K562 (cell line): ENCODE measurements at regions not wholly inside any gene's neighbourhood (a gene's known extent, or its start where the extent isn't known, plus 50 kb on each side); places are given as distances from the start of the nearest gene placed in this dataset.

ENCODE experiments used
- BACH1 ChIP-seq: fragments of 200-800 bp; sonication (Bioruptor generic); IDR thresholded peaks from 2 replicates; pipeline ENCODE4 v1.6.1; 2016; ENCODE audit warnings: missing genetic modification characterization, missing compliant biosample characterization
- CTBP1 ChIP-seq: fragments of 450-650 bp; IDR thresholded peaks from 2 replicates; pipeline ENCODE4 v1.6.1; 2016; ENCODE audit warnings: borderline replicate concordance
- CTCF ChIP-seq, 3 experiments: IDR thresholded peaks in 2 of 3; conservative IDR thresholded peaks in 1 of 3; 2 replicates each; pipeline ENCODE4 v1.5.1; 2011 to 2012; ENCODE audit warnings: low read length in 3 of 3, mild to moderate bottlenecking in 3 of 3, control low read depth in 2 of 3, improper control_type of control experiment in 1 of 3, inconsistent platforms in 1 of 3, low read depth in 1 of 3, mixed read lengths in 1 of 3, moderate library complexity in 1 of 3; ENCODE audit not compliant: insufficient read depth in 2 of 3
- EP300 ChIP-seq: IDR thresholded peaks from 2 replicates; pipeline ENCODE4 v1.6.1; 2012; ENCODE audit warnings: low read length, improper control_type of control experiment
- EZH2 ChIP-seq: IDR thresholded peaks from 2 replicates; pipeline ENCODE4 v1.6.1; 2012; ENCODE audit warnings: low read depth, mild to moderate bottlenecking, inconsistent platforms, low read length, borderline replicate concordance
- JUND ChIP-seq, 2 experiments: IDR thresholded peaks; 2 replicates in 1 of 2; 3 replicates in 1 of 2; pipeline ENCODE4 v1.6.1; 2011; ENCODE audit warnings: borderline replicate concordance in 2 of 2, low read depth in 2 of 2, low read length in 2 of 2, improper control_type of control experiment in 1 of 2, missing biosample characterization in 1 of 2, missing genetic modification characterization in 1 of 2, missing genetic modification reagents in 1 of 2
- MYC ChIP-seq, 2 experiments: fragments of 250-450 bp in 1 of 2; sonication (Bioruptor Pico) in 1 of 2; IDR thresholded peaks; 2 replicates each; pipeline versions ENCODE4 v1.5.1 to v1.6.1; 2012 to 2021; ENCODE audit warnings: low read depth in 2 of 2, borderline replicate concordance in 1 of 2, improper control_type of control experiment in 1 of 2, low read length in 1 of 2, mild to moderate bottlenecking in 1 of 2, moderate library complexity in 1 of 2
- SMC3 ChIP-seq: conservative IDR thresholded peaks from 2 replicates; pipeline ENCODE4 v1.6.1; 2011; ENCODE audit warnings: low read depth, low read length, improper control_type of control experiment; ENCODE audit not compliant: insufficient read depth
- ZBTB26 ChIP-seq: fragments of 450-650 bp; formaldehyde crosslinking; IDR thresholded peaks from 2 replicates; pipeline ENCODE4 v1.4.0; 2022; ENCODE audit warnings: missing genetic modification characterization
- ZFP30 ChIP-seq: fragments of 250-450 bp; sonication (Bioruptor Pico); IDR thresholded peaks from 2 replicates; pipeline ENCODE4 v1.8.0; 2022; ENCODE audit warnings: moderate library complexity, mild to moderate bottlenecking, inconsistent platforms, borderline replicate concordance
- ZNF431 ChIP-seq: sonication (generic); formaldehyde crosslinking; IDR thresholded peaks from 2 replicates; pipeline ENCODE4 v1.8.0; 2022; ENCODE audit warnings: mild to moderate bottlenecking, missing genetic modification reagents
- ZNF76 ChIP-seq: fragments of 250-450 bp; sonication (Bioruptor Pico); IDR thresholded peaks from 2 replicates; pipeline ENCODE4 v1.4.0; 2020; ENCODE audit warnings: mild to moderate bottlenecking, moderate library complexity, borderline replicate concordance
- TF ChIP-seq, protein P1 (sequence below), 3 experiments: fragments of 200-800 bp in 1 of 3; sonication (Bioruptor generic) in 1 of 3; sonication (generic) in 1 of 3; formaldehyde crosslinking in 1 of 3; IDR thresholded peaks; 2 replicates each; pipeline versions ENCODE4 v1.6.1 to v1.8.0; 2016 to 2022; ENCODE audit warnings: mild to moderate bottlenecking in 2 of 3, missing compliant biosample characterization in 2 of 3, missing genetic modification characterization in 2 of 3, missing genetic modification reagents in 1 of 3
- TF ChIP-seq, protein P2 (sequence below), 2 experiments: IDR thresholded peaks; 2 replicates each; pipeline ENCODE4 v1.6.1; 2012; ENCODE audit warnings: improper control_type of control experiment in 2 of 2, low read depth in 2 of 2, low read length in 2 of 2, borderline replicate concordance in 1 of 2

- TF ChIP-seq ZNF431 (CRISPR knock-in tag) (no peak), JUND (IDR thresholded peaks at IDR 0.05; ENCODE audit: borderline replicate concordance, low read depth, low read length) (no peak), JUND (tag; IDR thresholded peaks at IDR 0.05; ENCODE audit: borderline replicate concordance, low read depth, low read length) (no peak), MYC (IDR thresholded peaks at IDR 0.05; ENCODE audit: low read depth, low read length) (no peak), MYC (CRISPR knock-in tag; IDR thresholded peaks at IDR 0.05; ENCODE audit: borderline replicate concordance, low read depth) (no peak), CTCF (IDR thresholded peaks at IDR 0.05 in 2 of 3, conservative IDR thresholded peaks at IDR 0.05 in 1 of 3; ENCODE audit: insufficient read depth in 2 of 3, low read depth in 1 of 3, low read length in 3 of 3) (no peak), EZH2 (no peak), ZFP30 (CRISPR knock-in tag) (no peak), EP300 (no peak), SMC3 (no peak), ZNF76 (CRISPR knock-in tag) (no peak), ZBTB26 (CRISPR knock-in tag) (no peak), CTBP1 (no peak), BACH1 (tag) (no peak)
- TF ChIP-seq, protein P1, sequence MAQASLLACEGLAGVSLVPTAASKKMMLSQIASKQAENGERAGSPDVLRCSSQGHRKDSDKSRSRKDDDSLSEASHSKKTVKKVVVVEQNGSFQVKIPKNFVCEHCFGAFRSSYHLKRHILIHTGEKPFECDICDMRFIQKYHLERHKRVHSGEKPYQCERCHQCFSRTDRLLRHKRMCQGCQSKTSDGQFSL (CRISPR knock-in tag; IDR thresholded peaks at IDR 0.05): no peak
- TF ChIP-seq, protein P1 (tag; IDR thresholded peaks at IDR 0.05): no peak
- TF ChIP-seq, protein P2, sequence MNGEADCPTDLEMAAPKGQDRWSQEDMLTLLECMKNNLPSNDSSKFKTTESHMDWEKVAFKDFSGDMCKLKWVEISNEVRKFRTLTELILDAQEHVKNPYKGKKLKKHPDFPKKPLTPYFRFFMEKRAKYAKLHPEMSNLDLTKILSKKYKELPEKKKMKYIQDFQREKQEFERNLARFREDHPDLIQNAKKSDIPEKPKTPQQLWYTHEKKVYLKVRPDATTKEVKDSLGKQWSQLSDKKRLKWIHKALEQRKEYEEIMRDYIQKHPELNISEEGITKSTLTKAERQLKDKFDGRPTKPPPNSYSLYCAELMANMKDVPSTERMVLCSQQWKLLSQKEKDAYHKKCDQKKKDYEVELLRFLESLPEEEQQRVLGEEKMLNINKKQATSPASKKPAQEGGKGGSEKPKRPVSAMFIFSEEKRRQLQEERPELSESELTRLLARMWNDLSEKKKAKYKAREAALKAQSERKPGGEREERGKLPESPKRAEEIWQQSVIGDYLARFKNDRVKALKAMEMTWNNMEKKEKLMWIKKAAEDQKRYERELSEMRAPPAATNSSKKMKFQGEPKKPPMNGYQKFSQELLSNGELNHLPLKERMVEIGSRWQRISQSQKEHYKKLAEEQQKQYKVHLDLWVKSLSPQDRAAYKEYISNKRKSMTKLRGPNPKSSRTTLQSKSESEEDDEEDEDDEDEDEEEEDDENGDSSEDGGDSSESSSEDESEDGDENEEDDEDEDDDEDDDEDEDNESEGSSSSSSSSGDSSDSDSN (IDR thresholded peaks at IDR 0.05; ENCODE audit: borderline replicate concordance in 1 of 2, low read depth in 2 of 2, low read length in 2 of 2): no peak
Measured at GRCh38 chr2:176879426-176879995, 333.1 kb upstream of the HNRNPA3 start.
